GM04504 (cell line): ENCODE measurements at regions not wholly inside any gene's neighbourhood (a gene's known extent, or its start where the extent isn't known, plus 50 kb on each side); places are given as distances from the start of the nearest gene placed in this dataset.

Source experiments
- DNase-seq: peaks from one replicate; pipeline ENCODE4 v3.0.0-alpha.2; 2012; ENCODE audit warnings: low read depth

DNA sequence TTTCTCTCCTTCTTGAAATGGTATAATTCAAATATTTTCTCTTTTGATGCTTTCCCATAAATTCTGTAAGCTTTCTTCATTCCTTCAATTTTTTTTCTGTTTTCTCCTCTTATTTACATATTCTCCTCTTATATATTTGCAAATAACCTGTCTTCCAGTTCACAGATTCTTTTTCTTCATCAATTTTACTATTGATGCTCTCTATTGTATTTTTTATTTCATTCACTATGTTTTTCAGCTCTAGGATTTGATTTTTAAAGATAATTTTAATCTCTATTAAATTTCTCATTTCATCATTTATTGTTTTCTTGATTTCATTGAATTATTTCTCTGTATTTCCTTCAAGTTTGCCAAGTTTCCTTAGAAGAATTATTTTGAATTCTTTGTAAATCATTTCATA, 54.0 kb upstream of the PRPS1L1 start:
- DNase-seq: no peak

DNA sequence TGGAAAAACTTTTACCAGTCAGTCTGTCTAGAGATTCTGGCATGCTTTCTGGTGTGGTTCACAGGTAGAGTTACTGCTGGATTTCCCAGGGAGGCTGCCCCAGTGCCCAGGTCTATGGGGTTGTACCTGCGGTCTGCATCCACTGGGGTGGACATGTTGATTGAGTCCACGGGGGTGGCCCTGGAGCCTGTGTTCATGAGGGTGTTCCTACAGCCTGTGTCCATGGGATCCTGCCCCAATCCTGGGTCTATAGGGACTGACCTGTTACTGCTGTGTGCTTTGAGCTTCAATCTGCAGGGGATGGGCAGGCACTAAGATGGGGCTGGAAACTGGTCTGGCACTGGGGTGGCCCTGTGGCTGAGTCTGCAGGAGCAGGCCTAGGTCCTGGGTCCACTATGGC, 54.5 kb upstream of the PRPS1L1 start:
- DNase-seq: no peak

DNA sequence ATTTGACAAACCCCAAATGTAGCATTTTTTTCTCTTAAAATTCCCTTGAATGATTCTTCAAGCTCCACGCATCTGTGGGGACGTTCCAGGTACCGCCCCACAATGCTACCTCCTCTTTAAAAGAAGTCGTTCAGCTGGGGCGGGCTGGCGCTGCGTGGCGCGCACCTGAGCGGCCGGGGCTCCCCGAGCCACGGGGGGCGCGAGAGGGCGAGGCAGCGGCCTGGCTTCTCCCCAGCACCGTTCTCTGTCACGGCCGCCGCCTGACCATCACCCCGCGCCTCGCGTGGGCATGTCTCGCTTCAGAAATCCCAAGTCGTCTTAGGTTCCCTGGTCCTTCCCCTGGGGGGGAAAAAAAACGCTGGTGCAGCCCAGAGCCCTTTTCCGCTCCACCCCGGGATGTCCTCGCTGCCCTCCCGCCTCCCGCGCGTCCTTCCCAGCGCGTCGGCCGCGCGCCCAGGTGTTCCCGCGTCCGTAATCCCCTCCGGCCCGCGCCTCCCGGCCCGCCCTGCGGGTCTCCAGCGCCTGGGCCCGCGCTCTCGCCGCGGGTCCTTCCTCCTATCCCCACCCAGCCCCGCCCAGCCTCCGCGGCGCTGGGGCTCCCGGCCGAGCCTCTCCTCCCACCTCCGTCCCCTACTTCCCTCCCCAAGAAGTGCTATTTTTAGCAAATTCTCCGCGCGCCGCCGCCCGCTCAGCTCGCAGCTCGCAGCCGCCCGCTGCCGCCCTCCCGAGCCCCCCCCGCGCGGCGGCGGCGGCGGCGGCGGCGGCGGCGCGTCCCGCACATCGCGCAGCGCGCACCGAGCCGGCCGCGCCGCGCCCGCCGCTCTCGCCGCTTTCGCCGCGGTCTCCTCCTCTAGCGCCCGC, 58.7 kb upstream of the PRPS1L1 start:
- no peak for DNase-seq

DNA sequence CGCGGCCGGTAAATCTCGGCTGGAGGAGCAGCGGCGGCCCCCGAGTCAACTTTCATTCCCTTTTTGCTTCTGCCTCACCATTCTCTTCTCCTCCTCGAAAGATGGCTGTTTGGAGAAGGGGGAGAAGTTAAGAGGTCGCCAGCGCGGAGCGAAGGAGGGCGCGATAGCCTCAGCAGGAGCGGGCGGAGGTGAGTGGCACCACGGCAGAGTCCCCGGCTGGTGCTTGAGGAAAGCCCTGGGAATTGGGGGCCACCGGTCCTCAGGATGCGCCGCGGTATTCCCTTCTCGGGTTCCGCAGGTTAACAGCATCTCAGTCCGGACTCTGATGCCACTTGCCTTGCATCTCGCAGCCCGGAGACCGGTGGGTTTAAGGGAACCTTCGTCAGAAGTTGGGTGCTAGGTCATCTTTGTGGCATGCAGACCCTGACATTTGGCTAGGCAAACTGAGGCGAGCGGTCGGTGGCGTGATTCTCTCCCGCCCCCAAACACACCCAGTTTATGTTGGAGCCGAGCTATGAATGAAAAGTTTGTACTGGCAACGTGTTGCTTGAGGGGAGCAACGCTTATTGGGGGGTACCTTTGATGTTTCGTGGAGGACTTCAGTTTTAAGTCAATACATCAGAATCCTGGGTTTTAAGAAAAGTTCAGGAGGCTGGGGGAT, 59.5 kb upstream of the PRPS1L1 start:
- no peak for DNase-seq

GRCh38 chr7:18087687-18088078, 60.0 kb upstream of the PRPS1L1 start:
- no peak for DNase-seq

GRCh38 chr7:18096087-18096486, 68.4 kb upstream of the PRPS1L1 start:
- DNase-seq: no peak

- no peak for DNase-seq
Measured at GRCh38 chr7:18102576-18102975, 74.9 kb upstream of the PRPS1L1 start.

GRCh38 chr7:18103436-18104218, 76.0 kb upstream of the PRPS1L1 start:
- DNase-seq: no peak

- no peak for DNase-seq
Measured at GRCh38 chr7:18109762-18110161, 82.1 kb upstream of the PRPS1L1 start.

- no peak for DNase-seq
Measured at GRCh38 chr7:18116661-18117060, 89.0 kb upstream of the PRPS1L1 start.

GRCh38 chr7:18117482-18117881, 89.8 kb upstream of the PRPS1L1 start:
- DNase-seq: no peak

- no peak for DNase-seq
Measured at GRCh38 chr7:18119985-18120384, 92.3 kb upstream of the PRPS1L1 start.

DNA sequence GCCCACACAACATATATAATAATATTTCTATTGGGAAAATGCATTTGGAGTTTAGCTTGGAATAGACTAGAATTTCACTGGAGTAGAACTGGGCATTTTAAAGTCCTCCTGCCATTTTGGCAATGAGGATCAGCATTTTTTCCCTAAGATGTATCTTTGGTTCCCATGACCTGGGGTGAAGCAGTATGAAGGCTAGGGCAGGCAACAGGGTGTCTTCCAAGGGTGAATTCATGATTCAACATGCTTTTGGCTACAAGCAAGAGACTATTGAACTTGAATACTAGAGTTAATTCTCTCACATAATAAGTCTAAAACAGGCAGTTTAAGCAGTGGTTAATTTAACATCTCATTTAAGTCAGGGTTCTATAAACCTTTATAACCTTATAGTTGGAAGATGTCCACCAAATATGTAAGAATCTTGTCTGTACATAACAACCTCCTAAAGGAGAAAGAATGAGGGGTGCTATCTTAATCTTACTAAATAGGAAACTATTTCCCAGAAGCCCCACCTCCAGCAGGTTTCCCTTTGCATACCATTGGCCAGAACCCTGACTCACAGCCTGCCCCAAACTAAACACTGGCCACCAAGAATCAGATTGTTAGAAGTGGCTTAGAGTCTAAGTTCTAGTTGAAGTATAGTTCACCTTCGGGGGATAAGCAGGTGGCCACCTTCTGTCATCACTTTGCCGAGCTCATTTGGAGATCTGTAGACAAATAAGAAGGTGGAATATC, 96.0 kb upstream of the PRPS1L1 start:
- DNase-seq: no peak

DNA sequence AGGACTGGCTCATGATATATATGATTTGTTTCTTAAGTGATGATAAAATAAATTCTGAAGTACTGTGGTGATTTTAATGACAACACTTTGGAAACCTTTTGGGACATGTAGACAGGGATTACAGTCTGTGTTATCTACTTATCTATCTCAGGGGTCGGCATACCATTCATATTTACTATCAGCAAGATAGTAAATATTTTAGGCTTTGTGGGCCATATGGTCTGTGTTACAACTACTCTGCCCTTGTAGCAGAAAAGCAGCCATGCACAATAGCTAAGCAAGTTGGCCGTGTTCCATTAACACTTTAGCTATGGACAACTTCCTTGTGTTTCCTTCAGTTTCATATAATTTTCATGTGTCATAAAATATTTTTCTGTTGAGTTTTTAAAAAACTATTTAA, 97.8 kb upstream of the PRPS1L1 start:
- DNase-seq: no peak

DNA sequence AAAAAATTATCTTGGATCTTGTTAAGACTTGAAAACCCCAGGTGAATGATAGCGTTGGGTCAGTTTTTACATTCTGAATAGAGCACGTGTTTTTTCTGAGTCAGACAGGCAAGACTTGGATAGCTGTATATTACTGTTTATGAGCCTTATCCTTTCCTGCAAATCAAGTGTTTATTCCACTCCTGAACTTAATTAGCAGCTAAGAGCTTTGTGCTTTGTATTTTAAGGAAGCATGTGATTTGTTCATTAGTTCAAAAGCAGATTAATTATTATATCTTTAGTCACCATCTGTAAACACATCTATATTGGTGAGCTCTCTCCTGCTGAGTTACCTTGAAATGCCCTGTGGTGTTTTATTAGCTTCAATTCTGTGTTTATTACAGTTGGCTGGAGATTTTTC, 98.6 kb upstream of the PRPS1L1 start:
- no peak for DNase-seq

DNA sequence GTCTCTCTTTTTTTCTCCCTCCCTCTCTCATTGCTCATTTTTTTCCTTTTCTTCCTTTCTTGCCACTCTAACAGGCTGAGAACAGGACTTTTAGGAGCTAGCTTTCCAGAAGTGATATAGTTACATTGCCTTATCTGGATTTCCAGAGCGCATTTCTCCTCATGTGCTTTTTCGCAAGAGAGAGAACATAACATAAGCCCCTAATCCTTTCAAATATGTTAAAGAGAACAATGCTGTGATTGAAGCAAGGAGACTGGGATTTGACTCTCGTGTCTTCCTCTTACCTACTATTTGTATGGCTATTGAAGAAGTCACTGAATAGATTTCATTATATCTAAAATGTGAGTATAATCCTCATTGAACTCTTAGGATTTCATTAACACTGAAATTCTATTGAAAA, 101.2 kb upstream of the PRPS1L1 start:
- no peak for DNase-seq

DNA sequence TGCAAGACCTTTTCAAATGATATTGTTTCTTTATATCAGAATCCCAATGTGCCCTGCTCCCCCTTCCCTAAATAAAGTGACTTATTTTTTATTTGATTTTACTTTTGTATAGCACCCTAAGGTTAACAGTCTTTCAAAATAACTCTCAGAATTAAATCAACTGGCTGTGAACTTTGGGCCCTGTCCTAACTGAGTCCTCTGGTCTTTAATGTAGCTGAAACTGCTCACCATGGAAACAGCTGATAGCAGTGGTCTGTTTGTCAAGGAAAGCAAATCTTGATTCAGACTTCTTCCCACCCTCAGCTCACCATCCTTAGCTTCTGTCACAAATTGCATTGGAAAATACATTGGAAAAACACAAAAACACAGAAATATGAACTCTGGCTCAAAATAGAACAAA, 105.2 kb upstream of the PRPS1L1 start:
- no peak for DNase-seq

GRCh38 chr7:18133921-18134320, 106.3 kb upstream of the PRPS1L1 start:
- DNase-seq: no peak

- DNase-seq: no peak
Measured at GRCh38 chr7:18140943-18141342, 113.3 kb upstream of the PRPS1L1 start.

DNA sequence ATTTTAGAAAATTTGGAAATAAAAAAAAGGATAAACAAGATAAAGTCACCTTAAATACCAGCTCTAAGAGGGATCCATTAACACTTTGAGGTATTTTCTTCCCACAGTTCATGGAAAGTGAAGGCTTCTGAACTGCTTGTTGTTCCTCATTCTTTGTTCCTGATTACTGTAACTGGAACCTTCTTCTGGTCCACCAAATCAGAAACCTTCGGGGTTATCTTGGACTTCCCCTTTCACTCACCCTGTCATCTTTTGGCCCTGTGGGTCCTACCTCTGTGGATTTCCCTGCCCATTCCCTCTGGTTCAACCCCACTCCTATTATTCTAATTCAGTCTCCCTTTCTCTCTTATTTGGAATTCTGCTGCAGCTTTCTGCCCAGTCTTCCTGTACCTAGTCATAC, 116.5 kb upstream of the PRPS1L1 start:
- no peak for DNase-seq

DNA sequence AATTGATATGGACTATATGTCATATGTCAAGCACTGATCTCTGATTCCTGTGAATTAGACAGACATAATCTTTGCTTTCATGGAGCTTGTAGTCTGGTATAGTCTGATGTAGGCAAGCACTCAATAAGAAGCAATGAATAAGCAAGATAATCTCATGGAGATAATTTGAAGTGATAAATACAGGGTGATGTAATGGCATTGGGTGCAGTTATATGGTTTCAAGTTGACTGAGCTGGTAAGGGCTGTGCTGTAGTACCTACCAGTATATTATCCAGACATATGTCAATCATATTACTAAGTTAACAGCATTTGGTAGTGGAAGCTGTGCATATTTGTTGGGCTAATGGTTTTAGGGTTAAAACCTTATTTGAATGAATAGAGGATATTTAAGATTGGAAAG, 117.5 kb upstream of the PRPS1L1 start:
- no peak for DNase-seq

DNA sequence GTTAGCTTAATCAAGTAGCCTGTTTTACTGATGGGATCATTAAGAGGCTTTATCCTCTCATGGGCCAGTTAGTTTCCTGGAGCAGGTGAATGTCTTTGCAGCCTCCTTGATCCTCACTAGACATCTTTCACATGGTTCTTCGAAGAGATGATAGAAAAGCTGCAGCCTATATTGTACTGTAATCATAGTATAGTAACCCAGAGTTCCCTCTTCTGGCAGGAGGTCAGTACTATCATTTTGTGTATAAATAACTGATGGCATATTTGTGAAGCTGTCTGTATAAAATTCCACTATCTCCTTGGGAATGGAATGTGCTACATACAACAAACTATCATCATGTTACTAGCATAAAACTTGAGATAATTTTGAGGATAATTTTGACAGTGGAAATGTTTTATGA, 123.8 kb upstream of the PRPS1L1 start:
- DNase-seq: no peak
